ENCODE measurements at regions not wholly inside any gene's neighbourhood (a gene's known extent, or its start where the extent isn't known, plus 50 kb on each side); places are given as distances from the start of the nearest gene placed in this dataset.
"Not testable (repeated sequence)": the region's sequence is repeated elsewhere in the genome, so short reads cannot be mapped to it uniquely, and the experiment has no call there.

- H3K27me3 ChIP-seq (ENCODE audit: insufficient read depth in 3 of 3, low read length in 2 of 3); H3K36me3 ChIP-seq (ENCODE audit: insufficient read depth in 1 of 2, low read depth in 1 of 2); H3K27ac ChIP-seq; H3K4me1 ChIP-seq; ATAC-seq; H3K9me3 ChIP-seq; intact Hi-C loops (cut with DNase I); H3K4me3 ChIP-seq: not testable (repeated sequence)
- DNase-seq, result peak in 1 of 2 donors; percentile 39
- 71 to 77% (median 74%) methylated on average over 3 to 4 of the region's 4 CpGs for WGBS, 3 donors
Measured at GRCh38 chr9:40592406-40592805, 536.1 kb downstream of the FOXD4L6 start.

- H3K9me3 ChIP-seq; H3K36me3 ChIP-seq (ENCODE audit: insufficient read depth in 1 of 2, low read depth in 1 of 2); H3K27ac ChIP-seq; H3K4me3 ChIP-seq; ATAC-seq; H3K4me1 ChIP-seq; H3K27me3 ChIP-seq (ENCODE audit: insufficient read depth in 3 of 3, low read length in 2 of 3); intact Hi-C loops (cut with DNase I): not testable (repeated sequence)
- peak; percentile 14 to 58 for DNase-seq
- 44 to 53% (median 52%) methylated on average over 1 to 2 of the region's 2 CpGs for WGBS, 3 donors
Measured at GRCh38 chr9:40591915-40592314, 536.6 kb downstream of the FOXD4L6 start.

GRCh38 chr9:40587475-40588195, 540.8 kb downstream of the FOXD4L6 start:
- H3K4me3 ChIP-seq; H3K27ac ChIP-seq; H3K9me3 ChIP-seq; intact Hi-C loops (cut with DNase I); H3K4me1 ChIP-seq; H3K36me3 ChIP-seq (ENCODE audit: insufficient read depth in 1 of 2, low read depth in 1 of 2); ATAC-seq; H3K27me3 ChIP-seq (ENCODE audit: insufficient read depth in 3 of 3, low read length in 2 of 3): not testable (repeated sequence)
- 76 to 86% (median 82%) methylated on average over 11 to 15 of the region's 15 CpGs for WGBS, 3 donors
- DNase-seq, result peak; percentile 9 to 32

- H3K27me3 ChIP-seq (ENCODE audit: insufficient read depth in 3 of 3, low read length in 2 of 3); H3K4me3 ChIP-seq; H3K4me1 ChIP-seq; intact Hi-C loops (cut with DNase I); ATAC-seq; H3K9me3 ChIP-seq; H3K27ac ChIP-seq; H3K36me3 ChIP-seq (ENCODE audit: insufficient read depth in 1 of 2, low read depth in 1 of 2): not testable (repeated sequence)
- WGBS, 3 donors, result 40 to 81% (median 75%) methylated on average over 2 to 10 of the region's 67 CpGs
- DNase-seq, result peak; percentile 15 to 58
Measured at GRCh38 chr9:40584039-40584438, 544.4 kb downstream of the FOXD4L6 start.

GRCh38 chr9:40583230-40583629, 545.3 kb downstream of the FOXD4L6 start:
- WGBS, 3 donors, result 72 to 82% (median 79%) methylated on average over 4 to 5 of the region's 7 CpGs
- H3K27me3 ChIP-seq (ENCODE audit: insufficient read depth in 3 of 3, low read length in 2 of 3); H3K4me1 ChIP-seq; H3K36me3 ChIP-seq (ENCODE audit: insufficient read depth in 1 of 2, low read depth in 1 of 2); H3K27ac ChIP-seq; intact Hi-C loops (cut with DNase I); DNase-seq; ATAC-seq; H3K9me3 ChIP-seq: not testable (repeated sequence)
- H3K4me3 ChIP-seq, result peak overlapping the region; percentile 8

GRCh38 chr9:40578908-40579307, 549.6 kb downstream of the FOXD4L6 start:
- H3K27ac ChIP-seq; H3K36me3 ChIP-seq (ENCODE audit: insufficient read depth in 1 of 2, low read depth in 1 of 2); intact Hi-C loops (cut with DNase I); H3K4me1 ChIP-seq; H3K27me3 ChIP-seq (ENCODE audit: insufficient read depth in 3 of 3, low read length in 2 of 3); H3K4me3 ChIP-seq; H3K9me3 ChIP-seq; ATAC-seq: not testable (repeated sequence)
- 78 to 90% (median 83%) methylated on average over 12 of the region's 12 CpGs for WGBS, 3 donors
- DNase-seq, result peak in 1 of 2 donors; percentile 11
